Skeletal muscle cell (primary cell): ENCODE measurements at regions not wholly inside any gene's neighbourhood (a gene's known extent, or its start where the extent isn't known, plus 50 kb on each side); places are given as distances from the start of the nearest gene placed in this dataset.
A peak's percentile ranks its signal among the peaks of the same experiment; 100 is the strongest.

Source experiments
- DNase-seq: peaks from one replicate; pipeline ENCODE4 v3.0.0-alpha.2; 2010; ENCODE audit warnings: low read depth
- H3K4me3 ChIP-seq: 2 replicates; pipeline ENCODE4 v1.5.1; 2011; ENCODE audit warnings: low read depth, mild to moderate bottlenecking, control low read depth, low read length, moderate library complexity

DNA sequence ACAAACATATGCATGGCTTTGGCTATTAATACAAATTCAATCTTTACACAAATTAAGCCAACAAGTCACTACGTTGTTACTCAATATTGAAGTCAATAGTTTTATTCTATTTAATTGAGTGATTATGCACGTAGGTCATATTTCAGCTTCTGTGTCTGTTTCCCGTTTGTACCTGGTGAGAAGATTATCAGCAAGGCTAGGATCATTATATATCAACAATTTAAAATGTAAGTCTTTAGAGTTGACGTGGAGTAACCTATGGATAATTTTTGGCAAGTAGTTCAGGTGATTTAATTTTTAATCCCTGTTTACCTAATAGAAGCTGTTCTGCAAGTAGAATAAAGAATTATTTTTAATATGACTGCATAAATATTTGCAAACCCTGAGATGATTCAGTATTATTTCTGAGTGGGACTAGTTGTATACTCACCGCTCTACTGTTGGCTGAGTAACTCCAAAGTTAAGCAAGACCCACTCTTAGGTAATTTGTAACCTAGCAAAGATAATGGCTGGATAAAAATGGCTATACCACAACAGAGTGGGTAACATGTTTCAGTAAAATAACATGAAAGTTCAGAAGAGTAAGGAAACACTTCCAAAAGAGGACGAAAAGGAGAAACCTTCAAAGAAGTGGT lies 161.0 kb downstream of the HGF start:
- H3K4me3 ChIP-seq: no peak overlapping the region
- no peak for DNase-seq

DNA sequence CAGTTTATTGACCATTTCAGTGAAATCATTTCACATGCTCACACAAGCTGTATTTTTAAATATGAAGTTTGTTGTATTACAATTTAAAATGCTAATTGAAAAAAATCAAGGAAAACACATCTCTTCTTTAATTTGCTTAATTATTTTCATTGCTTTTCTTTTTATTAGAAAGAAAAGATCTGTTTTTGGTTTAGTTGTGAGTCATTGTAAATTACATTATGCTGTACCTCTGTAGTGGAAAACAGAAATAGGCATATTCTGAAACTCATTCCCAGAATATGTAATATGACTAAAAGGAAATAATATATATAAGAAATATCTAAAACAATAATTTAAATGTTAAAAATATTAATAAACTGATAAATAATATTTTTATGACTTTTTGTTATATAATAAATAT lies 161.9 kb downstream of the HGF start:
- DNase-seq: no peak
- H3K4me3 ChIP-seq: no peak overlapping the region

DNA sequence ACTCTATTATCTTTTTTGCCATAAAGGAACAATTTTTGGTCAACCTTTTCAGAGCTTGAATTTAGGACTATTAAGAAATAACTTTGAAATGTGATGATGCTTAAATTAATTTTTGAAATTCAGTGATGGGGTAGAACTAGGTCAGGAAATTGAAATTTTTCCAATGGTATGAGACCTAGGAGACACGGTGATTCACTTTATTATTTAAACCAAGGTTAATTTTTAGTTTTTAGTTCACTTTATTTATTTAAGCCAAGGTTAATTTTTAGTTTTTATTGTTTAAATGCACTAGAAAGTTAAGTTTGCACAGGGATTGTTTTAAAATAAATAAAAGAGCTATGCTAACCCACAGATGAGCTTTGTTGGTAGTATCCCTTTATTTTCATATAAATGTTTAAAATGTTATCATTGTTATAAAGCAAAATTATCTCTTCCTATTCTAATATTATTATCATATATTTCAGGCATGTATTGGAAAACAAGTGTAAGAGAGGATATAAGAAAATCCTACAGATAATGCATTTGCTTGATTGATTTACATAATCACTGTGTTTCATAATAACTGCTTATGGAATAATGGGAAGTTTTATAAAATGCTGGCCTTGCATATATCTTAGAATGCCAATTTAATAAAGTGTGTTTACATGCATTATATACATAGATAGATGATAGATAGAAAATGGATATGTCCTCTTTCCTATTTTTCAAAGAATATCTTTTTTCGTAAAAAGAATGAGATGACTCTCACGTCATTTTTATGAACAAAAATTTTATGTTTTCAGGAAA lies 163.6 kb downstream of the HGF start:
- no peak for DNase-seq
- H3K4me3 ChIP-seq: no peak overlapping the region

DNA sequence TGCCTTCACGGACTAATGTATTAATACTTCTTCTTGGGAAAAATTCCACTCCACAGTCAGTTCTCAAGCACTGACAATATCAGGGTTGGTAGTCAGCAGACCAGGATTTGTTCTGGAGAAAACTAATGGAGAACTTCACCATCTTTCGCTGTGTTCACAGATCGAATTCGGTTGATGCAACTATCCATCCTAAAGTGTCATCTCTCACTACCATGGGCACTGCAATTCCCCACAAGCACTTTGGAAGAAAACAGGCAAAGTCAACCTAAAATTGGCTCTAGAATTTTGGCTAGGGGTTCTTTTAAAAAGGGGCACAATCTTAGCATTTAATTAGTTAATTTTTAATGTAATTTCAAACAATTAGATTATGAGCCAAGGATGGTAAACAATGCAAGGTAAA lies 164.4 kb downstream of the HGF start:
- H3K4me3 ChIP-seq: no peak overlapping the region
- no peak for DNase-seq

DNA sequence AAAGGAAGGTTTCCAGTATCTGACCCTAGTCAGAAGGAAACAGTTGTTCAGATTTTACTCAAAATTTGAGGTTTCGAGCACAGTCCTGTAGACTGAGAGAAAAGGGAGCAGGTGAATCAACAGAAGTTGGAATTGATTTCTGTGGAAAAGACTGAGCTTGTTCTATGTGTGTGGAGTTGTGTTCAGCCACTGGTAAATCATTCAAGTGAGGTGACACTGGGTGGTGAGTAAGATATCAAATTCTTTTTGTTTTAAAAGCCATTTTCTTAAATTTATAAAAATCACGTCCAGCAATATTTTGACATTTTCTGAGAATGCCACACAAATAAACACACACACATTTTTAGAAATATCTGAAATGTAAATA lies 165.1 kb downstream of the HGF start:
- no peak overlapping the region for H3K4me3 ChIP-seq
- no peak for DNase-seq

DNA sequence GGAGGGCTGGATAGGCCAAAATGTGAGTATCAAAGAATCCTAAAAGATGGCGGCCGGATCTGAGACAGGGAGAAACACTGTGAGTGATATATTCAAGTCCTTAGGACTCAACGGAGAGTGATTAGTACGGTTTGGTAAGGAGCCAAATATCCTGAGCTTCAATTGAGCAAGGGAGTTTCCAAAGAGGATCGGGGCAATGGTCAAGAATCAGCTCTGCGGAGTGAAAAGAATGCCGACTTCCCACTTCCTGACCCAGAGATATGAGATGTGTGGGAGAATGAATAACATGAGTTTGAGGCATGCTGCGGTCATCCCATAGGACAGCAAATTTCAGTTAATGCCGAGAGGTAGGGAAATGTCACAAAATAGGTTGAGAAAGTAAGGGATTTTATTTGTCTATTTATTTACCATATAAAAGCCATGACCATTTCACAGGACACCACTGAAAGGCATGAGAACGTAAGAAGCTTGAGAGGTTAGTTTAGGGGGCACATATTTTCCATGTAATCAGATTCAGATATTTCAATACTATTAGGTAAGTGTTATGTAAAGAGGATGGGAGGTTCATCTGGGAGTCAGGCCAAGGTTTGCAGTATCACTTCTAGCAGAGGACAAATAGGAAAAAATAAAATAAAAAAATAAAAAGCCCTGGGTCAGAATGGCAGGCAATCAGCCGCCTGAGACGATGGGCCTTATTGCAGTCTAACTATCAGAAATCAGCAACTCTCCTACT lies 165.6 kb downstream of the HGF start:
- H3K4me3 ChIP-seq: no peak overlapping the region

DNA sequence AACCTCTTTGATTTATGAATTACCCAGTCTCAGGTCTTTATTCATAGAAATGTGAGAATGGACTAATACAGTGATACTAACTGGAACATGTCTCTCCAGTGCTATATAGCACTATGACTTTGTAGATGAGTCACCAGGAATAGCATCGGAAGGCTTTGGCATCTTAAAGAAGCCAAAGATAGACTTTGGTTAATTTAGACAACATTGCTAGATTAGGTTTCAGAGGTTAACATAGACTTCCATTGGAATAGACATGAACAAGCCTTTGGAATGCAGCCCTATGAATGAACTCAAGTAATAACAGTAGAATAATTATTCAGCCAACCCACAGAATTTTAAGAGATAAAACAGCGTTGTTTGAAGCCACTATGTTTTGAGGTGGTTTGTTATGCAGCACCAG lies 169.2 kb downstream of the HGF start:
- no peak for DNase-seq
- no peak overlapping the region for H3K4me3 ChIP-seq

More for the DNA sequence above, 165.6 kb downstream of the HGF start:
- DNase-seq: no peak

DNA sequence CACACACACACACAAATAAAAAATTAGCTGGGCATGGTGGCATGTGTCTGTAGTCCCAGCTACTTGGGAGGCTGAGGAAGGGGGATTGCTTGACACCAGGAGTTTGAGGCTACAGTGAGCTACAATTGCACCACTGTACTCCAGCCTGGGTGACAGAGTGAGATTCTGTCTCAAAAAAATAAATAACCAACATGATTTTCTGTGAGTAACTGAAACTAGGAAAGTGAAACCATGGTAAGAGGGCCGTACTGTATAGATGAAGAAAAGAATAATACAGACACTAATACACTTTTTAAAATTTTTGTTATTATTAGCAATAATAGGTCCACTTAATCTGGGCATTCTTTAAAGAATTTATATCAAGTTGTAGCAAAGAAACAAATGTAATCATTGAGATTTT lies 170.9 kb downstream of the HGF start:
- no peak for DNase-seq
- no peak overlapping the region for H3K4me3 ChIP-seq

DNA sequence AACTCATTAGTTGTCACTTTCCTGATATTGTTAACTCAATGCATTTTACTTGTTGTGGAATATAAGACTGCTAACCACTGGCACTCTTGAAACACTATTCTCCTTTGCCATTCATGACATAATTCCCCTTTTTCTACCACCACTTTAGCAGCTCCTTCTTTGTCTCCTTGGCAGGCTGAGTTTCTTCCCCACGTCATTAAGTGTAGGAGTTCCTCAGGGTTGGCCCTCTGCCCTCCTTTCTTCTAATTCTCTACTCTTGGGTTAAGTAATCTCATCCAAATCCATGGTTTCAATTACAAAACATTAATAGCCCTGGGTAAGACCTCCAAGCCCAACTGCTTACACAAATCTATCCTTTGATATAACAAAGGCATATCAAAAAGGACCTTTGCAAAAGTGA lies 175.1 kb downstream of the HGF start:
- no peak for DNase-seq
- H3K4me3 ChIP-seq: no peak overlapping the region

DNA sequence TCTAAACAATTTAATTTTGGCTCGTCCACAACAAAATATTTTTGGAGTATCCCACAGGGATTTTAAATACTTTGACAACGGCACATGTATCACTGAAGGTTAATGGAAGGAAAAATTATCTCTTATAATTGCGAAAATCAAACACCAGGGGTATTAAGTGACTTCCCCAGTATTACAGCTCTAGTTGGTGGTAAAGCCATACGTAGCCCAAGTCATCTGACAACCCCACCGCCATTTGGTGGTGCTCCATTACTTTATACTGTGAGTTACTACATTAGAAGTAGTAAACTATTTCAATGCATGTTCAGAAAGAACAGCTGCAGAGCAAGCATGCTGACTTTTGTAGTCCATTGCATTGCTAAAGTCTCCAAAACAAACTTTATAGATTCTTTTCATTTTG lies 179.7 kb downstream of the HGF start:
- no peak overlapping the region for H3K4me3 ChIP-seq
- no peak for DNase-seq

DNA sequence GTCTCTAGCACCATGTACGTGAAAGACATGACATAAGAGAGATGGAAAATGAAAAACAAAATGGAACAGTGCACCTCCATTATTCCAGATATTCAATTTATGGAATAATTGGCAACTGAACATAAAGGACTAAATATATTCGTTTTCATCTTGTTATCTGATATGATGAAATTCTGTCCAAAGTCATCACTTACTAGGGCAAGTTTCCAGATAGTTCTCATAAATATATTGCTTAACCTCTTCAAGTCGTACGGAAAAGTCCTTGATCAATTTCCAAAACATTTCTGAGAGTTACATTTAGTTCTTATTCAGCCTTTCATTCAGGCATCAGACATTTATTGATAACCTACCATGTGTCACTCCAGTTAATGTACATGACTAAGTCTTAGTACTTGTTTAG lies 185.2 kb downstream of the HGF start:
- peak; percentile 29 for DNase-seq
- H3K4me3 ChIP-seq: no peak overlapping the region

DNA sequence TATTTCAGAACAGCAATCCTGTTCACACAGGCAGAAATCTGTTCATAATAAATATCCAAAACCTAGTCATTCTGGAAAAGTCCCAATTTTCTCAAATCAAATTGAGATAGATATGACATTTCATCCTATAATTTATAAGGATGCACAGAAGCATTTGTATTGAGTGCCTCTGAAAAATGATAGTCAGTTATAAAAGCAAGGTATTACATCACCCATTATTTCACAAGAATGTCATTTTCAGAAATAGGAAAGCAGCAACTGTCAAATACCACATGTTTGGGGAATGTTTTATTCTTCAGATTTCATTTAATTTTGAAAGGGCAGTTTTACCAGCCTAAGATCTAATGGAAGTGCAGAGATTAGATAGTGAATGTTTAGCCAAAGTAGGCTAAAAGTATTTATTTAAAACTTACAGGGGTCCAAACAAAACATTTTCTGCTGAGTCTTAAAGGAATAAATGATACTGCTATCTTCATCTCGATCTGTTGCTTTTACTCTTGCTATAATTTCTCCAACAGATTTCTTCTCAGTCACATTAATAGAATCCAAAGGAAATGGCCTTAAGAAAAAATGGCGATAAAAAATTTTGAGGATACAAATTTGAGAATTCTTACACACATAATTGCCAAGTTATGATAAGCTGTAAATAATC lies 185.8 kb downstream of the HGF start:
- H3K4me3 ChIP-seq: no peak overlapping the region
- no peak for DNase-seq

DNA sequence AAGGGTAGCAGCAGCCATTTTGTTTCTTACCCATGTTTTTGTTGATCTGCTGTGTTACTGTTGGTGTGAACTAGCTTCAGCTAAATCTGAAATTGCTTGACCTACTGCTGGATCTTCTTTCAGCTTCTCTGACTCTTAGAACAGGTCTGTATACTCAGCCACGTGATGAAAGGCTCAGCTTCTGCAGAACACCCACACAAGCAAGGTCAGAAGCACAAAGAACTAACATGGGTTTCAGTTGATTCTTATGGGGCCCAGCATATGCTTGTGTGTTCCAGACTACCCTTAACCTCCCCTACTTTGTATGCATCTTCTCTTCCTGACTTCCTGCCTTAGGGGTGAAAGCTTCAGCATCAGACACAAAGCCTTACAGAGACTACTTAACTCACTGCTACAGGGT lies 186.8 kb downstream of the HGF start:
- no peak overlapping the region for H3K4me3 ChIP-seq
- no peak for DNase-seq

DNA sequence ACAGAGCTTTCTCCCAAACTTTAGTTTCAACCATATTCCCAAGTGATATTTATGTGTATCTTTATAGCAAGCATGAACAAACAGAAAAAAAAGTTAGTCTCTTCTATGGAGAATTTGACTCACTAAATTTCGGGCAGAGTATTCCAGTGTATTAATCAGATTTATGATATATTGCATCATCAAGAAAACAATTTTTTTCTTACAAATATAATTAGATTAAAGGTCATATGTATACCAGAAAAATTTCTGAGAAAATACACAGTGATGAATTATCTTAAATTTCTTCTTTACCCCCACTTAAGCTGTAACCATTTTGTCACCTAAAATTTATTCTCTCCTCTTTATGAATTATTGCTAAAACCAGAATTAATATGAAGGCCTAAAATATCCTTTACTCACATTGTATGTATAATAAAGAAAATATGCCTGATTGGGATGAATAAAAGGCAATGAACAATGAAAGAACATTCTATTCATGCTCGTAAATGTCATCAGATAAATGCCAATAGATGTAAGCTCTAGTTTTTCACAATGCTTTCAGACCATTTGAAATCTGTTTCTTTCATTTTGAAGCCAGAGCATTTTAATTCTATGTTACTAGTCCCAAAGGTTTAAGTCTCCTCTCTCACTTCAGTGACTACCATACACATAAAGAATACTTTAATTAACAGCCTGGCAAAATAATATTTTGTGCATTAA lies 192.1 kb downstream of the HGF start:
- no peak overlapping the region for H3K4me3 ChIP-seq
- DNase-seq: no peak

DNA sequence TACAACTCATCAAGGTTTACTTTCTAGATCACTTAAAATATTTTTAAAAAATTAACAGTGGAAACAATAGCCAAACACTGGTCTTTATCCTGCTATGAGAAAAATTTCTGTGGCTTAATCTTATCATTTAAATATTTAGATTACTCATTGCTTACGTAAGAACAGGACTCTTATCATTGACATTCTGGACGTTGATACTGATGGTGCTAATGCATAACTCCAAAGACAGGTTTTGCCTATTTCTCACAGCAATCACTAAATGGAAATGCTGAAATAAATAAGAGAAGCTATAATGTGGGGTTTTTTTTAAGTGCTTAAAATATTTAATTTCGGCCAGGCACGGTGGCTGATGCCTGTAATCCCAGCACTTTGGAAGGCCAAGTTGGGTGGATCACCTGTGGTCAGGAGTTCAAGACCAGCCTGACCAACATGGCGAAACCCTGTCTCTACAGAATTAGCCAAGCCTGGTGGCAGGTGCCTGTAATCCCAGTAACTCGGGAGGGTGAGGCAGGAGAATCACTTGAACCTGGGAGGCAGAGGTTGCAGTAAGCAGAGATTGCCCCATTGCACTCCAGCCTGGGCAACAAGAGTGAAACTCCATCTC lies 195.0 kb downstream of the HGF start:
- H3K4me3 ChIP-seq: no peak overlapping the region
- no peak for DNase-seq

DNA sequence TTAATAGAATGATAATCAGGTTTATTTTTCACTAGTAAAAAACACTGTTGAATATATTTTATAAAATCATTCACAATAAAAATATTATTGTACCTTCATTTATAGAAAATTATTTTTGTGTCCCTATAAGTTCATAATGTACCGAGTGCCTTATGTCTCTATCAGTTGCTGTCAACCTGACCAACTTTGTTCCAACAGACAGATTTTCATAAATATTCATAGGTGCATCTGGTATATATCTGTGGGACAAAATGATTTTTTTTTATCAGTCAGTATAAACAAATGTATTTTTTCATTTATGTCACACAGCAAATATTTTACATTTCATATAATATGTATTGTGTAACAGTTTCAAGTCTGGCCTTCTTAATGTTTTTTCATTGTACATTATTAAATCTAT lies 195.9 kb downstream of the HGF start:
- no peak for DNase-seq
- no peak overlapping the region for H3K4me3 ChIP-seq

DNA sequence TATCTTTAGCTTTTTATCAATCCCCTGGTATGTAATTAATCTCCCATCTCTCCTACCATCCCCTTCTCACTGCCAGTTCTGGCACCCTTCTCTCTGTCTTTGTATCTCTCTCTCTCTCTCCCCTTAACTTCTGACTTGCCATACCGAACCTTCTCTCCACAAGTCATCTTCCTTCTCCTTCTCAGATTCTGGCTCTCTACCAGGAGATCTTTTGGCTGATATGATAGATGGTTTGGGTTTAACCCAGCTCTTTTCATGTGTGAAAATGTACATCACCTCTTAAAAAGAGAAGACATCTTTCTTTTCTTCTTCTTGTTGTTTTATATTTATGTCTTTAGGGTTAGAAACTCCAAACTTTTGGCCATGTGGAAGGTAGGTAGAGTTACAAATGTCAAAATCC lies 196.7 kb downstream of the HGF start:
- no peak overlapping the region for H3K4me3 ChIP-seq
- no peak for DNase-seq

DNA sequence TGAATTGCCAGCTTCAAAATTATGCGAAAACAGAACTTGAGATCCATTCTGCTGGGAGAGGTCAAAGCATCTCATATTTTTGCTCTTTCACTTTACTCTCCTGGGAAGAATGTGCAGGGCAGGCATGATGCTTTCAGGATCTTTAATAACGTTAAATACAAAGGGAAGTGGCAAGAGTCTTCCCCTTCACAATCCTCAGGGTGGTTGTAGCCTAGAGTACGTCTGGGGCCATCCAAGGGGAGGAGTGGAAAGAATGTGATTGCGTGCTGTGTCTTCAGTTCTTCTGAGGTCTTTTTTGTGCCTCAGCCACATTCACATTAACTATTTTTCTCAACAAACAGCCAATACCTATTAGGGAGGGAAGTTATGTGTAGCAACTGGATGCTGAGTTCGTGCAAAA lies 207.3 kb downstream of the HGF start:
- no peak overlapping the region for H3K4me3 ChIP-seq
- peak; percentile 27 for DNase-seq

DNA sequence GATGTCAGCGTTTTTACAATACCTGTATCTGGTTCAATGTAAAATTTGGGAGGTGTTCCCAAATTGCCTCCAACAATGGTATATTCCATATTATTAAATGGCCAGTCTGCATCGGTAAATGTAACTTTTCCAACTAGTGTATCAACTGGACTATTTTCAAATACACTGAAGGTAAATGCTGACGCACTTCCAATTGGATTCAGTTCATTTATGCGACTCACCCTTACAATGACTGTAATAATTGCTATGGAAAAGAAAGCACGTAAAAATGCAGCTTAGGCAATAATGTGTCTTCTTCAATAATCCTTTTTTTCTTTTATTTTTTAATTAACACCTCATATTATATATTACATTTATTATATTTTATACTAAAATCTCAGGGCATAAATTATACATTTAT lies 209.1 kb downstream of the HGF start:
- no peak for DNase-seq
- H3K4me3 ChIP-seq: no peak overlapping the region
